ENCODE measurements at regions not wholly inside any gene's neighbourhood (a gene's known extent, or its start where the extent isn't known, plus 50 kb on each side); places are given as distances from the start of the nearest gene placed in this dataset.

DNA sequence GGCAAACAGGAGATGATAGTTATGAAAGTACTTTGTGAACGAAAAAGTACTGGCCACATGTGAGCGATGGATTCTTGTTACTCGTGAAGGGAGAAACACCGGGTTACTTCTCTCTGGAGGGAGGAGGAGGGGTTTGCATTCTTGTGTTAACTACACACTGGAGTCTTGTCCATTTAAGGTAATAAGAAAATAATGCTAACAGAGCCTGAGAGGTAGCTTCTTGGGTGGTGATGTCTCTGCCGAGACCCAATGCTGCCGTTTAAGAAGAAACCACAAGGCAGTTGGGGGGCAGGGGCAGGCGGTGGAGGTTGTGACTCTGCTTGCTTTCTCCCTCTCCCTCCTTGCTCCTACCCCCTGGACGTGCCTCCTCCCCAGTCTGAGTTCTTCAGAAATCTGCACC, 100.9 kb upstream of the ROPN1 start:
- DNase-seq, result no peak

GRCh38 chr3:124094496-124094895, 102.6 kb upstream of the ROPN1 start:
- no peak for DNase-seq

DNA sequence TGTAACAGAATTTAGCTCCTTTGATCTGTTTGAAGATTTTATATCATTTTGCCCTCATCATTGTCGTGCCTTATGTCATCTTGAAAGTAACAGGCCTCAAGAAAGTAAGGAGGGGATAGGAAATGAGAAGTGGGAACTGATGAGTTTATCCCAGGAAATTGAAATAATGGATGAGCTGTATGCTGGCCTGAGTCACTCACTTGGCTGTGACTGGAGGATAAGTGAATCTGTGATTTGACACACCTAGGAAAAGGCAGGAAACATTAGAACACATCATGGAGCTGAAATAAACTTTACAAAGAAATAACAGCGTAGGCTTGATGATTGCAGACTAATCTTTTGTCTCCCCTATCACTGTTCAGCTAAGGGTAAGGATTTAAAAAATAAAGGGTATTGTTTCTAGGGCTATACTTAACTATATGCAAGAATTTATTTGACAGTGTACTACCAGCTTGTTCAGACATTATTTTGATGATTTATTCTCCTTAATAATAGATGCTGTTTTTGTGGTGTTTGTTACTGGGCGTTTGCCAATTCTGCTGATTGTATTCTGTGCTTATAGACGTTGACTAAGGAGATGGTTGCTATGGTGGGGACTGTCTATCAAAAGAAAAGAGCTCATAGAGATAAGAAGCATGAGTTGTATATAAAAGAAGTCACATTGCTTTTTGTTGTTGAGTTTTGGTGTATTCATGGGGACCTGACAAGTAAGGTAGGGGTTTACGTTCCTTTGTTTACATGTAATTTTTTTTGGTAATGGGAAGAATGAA, 105.6 kb upstream of the ROPN1 start:
- DNase-seq, result peak in 2 of 3 experiments; percentile 16 to 67

DNA sequence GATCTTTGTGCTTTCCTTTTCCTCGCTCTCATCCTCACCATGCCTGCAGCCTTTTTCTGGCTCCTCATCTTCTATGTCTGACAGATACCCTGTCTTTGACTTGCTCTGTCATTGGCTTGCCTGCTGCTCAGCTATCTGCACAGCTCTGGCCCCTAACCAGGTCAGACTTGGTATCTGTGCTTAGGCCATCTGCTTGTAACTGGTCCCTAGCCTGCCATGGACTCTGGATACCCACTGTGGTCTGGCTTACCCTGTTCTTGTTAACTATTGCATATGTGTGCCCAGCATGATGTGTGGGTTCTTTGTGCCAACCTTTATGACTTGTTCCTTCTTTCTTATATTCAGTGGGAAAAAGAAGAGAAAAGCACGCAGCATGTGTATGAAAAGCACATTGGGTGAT, 109.7 kb upstream of the ROPN1 start:
- no peak for DNase-seq

GRCh38 chr3:124107104-124107890, 115.4 kb upstream of the ROPN1 start:
- no peak for DNase-seq

DNA sequence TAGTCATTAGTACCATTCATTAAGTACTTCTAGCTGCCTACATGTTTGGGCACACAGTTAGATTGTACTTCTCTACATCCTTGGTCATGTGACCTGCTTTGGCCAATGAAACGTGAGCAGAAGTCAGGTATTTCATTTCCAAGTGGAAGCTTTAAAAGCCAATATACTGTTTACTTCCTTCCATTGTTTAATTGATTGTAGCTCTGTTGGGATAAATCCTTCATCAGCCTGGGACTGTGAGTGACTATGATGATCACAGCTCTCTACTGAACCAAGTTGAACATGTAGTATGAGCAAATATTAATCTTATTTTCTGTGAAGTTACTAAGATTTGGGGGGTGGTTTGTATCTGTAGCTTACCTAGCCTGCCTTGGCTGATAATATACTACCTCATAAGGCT, 116.5 kb upstream of the ROPN1 start:
- no peak for DNase-seq

DNA sequence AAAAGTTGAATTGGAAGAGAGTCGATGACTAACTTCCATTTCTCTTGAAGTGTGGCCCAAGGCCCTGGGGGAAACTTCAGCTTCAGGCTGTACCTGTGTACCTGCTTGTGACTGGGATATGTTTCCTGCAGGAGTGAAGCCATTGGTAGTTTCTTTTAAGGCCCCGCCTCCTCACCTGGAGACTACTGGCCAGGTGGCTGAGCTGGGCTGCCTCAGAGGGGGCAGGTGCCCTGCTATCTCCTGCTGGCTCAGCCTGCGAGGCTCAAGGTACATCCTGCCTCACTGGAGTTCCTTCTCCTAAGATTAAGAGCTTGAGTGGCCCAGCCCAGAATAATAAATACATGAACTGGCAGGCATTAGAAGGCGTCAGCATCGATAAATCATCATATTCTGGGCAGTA, 121.6 kb upstream of the ROPN1 start:
- peak in 1 of 3 experiments; percentile 16 for DNase-seq

DNA sequence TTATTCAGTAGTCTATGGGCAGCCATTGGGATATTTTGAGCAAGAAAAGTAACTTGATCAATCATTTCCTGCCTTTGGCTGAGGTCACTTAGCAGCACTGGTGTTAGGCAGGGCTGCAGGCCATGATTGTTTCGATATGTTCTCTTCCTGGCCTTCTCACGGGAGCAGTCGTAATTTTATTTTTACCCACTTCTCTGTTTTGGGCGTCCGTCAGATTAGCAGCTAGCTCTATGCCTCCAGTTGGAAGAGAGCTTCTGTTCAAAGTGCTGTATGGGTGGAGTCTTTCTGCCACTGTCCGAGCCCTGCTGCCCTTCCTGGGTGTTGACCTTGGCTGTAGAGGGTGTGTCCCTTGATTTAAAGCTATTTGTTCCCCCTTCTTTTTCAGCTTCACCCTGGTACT, 123.4 kb upstream of the ROPN1 start:
- DNase-seq, result no peak

GRCh38 chr3:124115956-124116355, 124.0 kb upstream of the ROPN1 start:
- DNase-seq, result no peak

DNA sequence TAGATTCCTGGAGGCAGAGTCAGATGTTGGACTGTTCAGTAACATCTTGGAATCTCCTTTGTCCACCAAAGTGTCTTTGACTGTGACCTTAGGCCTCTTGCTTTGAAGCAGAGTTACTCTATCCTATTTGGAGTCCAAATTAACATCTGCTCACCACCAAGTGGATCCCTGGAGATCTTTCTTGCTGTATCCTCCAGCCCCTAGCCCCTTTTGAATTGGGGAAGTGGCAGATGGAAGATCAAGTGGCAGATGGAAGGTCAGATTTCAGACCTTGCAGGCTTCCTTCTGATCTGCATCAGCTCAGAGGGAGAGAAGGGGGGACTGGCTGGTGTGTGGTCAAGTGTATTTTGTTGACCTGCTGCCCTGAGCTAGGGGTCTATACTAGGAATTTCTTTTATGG, 125.0 kb upstream of the ROPN1 start:
- peak in 2 of 3 experiments; percentile 15 to 31 for DNase-seq

- no peak for DNase-seq
Observed at GRCh38 chr3:124117486-124117885, 125.6 kb upstream of the ROPN1 start.

GRCh38 chr3:124118397-124118796, 126.5 kb upstream of the ROPN1 start:
- DNase-seq, result no peak

DNA sequence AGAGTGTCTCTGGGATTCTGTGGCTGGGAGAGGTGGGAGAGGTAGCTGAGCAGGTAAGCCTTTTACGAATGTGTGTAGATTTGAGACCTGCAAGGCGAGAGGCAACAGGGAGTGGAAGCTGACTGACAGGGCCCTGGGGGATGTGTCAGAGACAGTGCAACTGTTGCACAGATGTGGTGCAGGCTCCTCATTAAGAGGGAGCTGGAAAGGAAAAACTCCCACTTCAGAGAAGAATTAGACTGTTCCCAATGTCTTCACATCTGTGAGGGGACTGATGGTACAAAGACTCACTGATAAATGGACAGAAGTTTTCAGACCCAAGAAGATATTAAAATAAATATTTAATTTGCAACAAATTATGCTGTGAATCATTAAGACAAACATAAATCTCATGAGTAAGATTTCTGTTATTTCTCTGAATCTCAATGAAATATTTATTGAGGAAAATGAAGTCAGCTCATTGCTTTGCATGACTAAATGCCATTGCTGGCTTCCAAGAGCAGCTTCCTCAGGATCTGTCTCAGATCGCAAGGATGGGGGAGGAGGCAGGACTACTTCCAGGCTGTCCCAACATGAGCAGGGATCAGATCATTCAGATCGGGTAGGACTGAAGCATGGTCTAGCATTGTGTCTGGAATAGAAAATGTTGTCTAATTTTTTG, 127.3 kb upstream of the ROPN1 start:
- no peak for DNase-seq

- DNase-seq, result peak in 1 of 3 experiments; percentile 20
Observed at GRCh38 chr3:124121379-124122312, 129.7 kb upstream of the ROPN1 start.

- no peak for DNase-seq
Observed at GRCh38 chr3:124125315-124125714, 133.4 kb upstream of the ROPN1 start.

- peak in 1 of 3 experiments; percentile 50 for DNase-seq
Observed at GRCh38 chr3:124126436-124127023, 134.6 kb upstream of the ROPN1 start.

GRCh38 chr3:124131158-124131557, 139.2 kb upstream of the ROPN1 start:
- no peak for DNase-seq

DNA sequence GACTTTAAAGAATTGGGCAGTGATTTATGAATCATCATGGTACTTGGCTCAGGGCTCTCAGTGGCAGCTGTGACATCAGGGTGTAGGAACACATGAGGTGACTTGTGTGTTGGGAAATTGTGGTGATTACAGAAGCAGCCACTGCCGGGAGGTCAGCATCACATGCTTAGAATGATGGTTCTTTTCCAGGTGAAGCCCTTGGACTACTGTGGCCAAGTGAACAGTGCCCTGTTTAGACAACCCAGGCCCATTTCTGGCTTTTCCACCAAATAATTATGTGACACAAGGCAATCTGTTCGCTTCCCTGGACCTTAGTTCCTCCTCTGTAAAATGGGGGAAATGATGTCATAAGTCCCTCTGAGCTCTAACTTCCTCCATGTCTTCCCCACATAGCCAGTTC, 139.7 kb upstream of the ROPN1 start:
- peak in 1 of 3 experiments; percentile 45 for DNase-seq

GRCh38 chr3:124132813-124133212, 140.9 kb upstream of the ROPN1 start:
- no peak for DNase-seq

DNA sequence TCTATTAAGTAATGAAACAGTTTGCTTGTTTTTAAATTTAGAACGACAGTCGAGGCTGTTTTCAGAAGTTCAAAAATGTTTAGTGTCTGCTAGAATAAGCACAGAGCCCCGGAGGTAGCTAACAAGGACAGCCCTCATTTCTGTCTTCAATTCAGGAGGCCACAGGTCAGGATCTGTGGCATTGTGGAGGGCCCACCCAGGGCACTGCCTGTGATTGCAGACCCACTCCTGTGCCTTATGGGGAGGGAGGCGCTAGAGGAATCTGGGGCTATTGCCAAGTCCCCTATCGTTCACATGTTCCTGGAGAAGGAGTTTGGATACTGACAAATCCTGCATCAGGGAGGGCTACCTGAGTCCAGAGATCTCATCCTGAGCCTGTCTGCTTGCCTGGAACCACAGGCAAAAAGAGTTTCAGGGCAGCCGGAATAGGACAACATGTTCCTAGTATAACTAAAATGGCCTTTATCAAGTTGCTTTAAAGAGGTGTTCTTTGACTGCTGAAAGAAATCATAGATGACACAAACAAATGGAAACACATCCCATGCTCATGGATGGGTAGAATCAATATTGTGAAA, 141.5 kb upstream of the ROPN1 start:
- no peak for DNase-seq

DNA sequence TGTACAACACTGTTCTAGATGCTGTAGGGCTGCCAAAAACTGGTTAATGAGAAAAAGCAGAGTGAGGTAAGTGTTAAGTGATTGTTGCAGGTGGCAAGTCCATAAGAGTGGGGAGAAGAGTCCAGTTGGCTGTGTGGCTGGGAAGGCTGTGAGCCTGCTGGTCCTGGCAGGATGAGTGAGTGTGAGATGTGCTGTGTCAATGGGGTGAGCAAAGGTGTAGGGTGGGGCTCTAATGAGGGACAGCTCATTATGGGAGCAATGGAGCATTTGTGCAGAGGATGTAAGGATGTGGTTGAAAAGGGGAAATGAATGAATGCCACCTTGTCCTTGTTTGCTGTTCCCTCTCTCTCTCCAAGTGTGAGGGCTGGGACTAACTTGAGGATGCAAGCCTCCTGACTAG, 145.3 kb upstream of the ROPN1 start:
- peak in 1 of 3 experiments; percentile 36 for DNase-seq

DNA sequence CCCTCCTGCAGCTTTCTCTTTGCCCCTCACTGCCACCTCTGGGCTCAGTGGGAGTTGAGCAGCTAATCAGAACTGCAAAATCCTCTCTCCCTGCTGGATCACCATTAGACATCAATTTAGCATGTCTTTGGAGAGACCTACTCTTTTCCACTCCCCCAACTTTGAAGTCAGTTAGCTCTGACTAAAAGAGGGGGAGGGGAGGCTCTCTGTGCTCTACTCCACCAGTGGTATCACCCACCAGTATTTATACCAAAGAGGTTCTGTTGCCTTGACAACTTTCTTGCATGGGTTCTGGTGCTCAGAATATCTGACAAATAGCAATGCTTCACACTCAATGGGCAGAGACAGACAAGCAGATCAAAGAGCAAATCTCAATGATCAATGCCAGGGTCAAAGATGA, 146.2 kb upstream of the ROPN1 start:
- no peak for DNase-seq
